ENCODE measurements at regions not wholly inside any gene's neighbourhood (a gene's known extent, or its start where the extent isn't known, plus 50 kb on each side); places are given as distances from the start of the nearest gene placed in this dataset.
A peak's percentile ranks its signal among the peaks of the same experiment; 100 is the strongest.

GRCh38 chr5:125390326-125390725, 643.9 kb upstream of the ZNF608 start:
- DNase-seq, result no peak
- intact Hi-C loops (cut with DNase I), result no loop called here

GRCh38 chr5:125393221-125393815, 646.9 kb upstream of the ZNF608 start:
- intact Hi-C loops (cut with DNase I), result no loop called here
- DNase-seq, result no peak

GRCh38 chr5:125394661-125395280, 648.3 kb upstream of the ZNF608 start:
- no peak for DNase-seq
- intact Hi-C loops (cut with DNase I), result no loop called here

GRCh38 chr5:125396462-125396861, 650.0 kb upstream of the ZNF608 start:
- no peak for DNase-seq
- intact Hi-C loops (cut with DNase I), result no loop called here

GRCh38 chr5:125398466-125398865, 652.0 kb upstream of the ZNF608 start:
- no peak for DNase-seq
- intact Hi-C loops (cut with DNase I), result no loop called here

GRCh38 chr5:125399885-125400284, 653.4 kb upstream of the ZNF608 start:
- intact Hi-C loops (cut with DNase I), result no loop called here
- DNase-seq, result no peak

GRCh38 chr5:125401724-125402622, 655.5 kb upstream of the ZNF608 start:
- intact Hi-C loops (cut with DNase I), result no loop called here
- no peak for DNase-seq

- intact Hi-C loops (cut with DNase I), result no loop called here
- no peak for DNase-seq
These were observed 656.3 kb upstream of the ZNF608 start for GRCh38 chr5:125402787-125403186.

GRCh38 chr5:125404056-125404455, 657.6 kb upstream of the ZNF608 start:
- intact Hi-C loops (cut with DNase I), result no loop called here
- DNase-seq, result no peak

GRCh38 chr5:125408448-125409233, 662.2 kb upstream of the ZNF608 start:
- DNase-seq, result peak in 2 of 42 donors; percentile 8 to 10
- intact Hi-C loops (cut with DNase I), result no loop called here

- DNase-seq, result peak in 1 of 42 donors; percentile 13
- intact Hi-C loops (cut with DNase I), result no loop called here
These were observed 662.9 kb upstream of the ZNF608 start for GRCh38 chr5:125409234-125409860.

- intact Hi-C loops (cut with DNase I), result loop anchor here (5.0 to 10.0 kb wide), 3 partner anchors 77 to 663 kb away; partner anchors contain the start of gene ZNF608
- peak in 2 of 42 donors; percentile 17 to 31 for DNase-seq
These were observed 663.6 kb upstream of the ZNF608 start for GRCh38 chr5:125409861-125410536.

GRCh38 chr5:125410537-125411070, 664.2 kb upstream of the ZNF608 start:
- DNase-seq, result peak in 1 of 42 donors; percentile 27
- intact Hi-C loops (cut with DNase I), result loop anchor here (5.0 to 10.0 kb wide), 3 partner anchors 77 to 663 kb away; partner anchors contain the start of gene ZNF608

- intact Hi-C loops (cut with DNase I), result loop anchor here (5.0 to 10.0 kb wide), 3 partner anchors 76 to 664 kb away; partner anchors contain the start of gene ZNF608
These were observed 664.8 kb upstream of the ZNF608 start for GRCh38 chr5:125411071-125411743.

GRCh38 chr5:125411744-125412560, 665.5 kb upstream of the ZNF608 start:
- intact Hi-C loops (cut with DNase I), result loop anchor here (5.0 to 10.0 kb wide), 3 partner anchors 75 to 665 kb away; partner anchors contain the start of gene ZNF608
- DNase-seq, result peak in 32 of 42 donors; percentile 9 to 70 (median 43)

More at GRCh38 chr5:125411071-125411743, 664.8 kb upstream of the ZNF608 start:
- DNase-seq, result peak in 32 of 42 donors; percentile 16 to 68 (median 34)

Measured in head of caudate nucleus (tissue), 42 donors.